ENCODE measurements at regions not wholly inside any gene's neighbourhood (a gene's known extent, or its start where the extent isn't known, plus 50 kb on each side); places are given as distances from the start of the nearest gene placed in this dataset.

DNA sequence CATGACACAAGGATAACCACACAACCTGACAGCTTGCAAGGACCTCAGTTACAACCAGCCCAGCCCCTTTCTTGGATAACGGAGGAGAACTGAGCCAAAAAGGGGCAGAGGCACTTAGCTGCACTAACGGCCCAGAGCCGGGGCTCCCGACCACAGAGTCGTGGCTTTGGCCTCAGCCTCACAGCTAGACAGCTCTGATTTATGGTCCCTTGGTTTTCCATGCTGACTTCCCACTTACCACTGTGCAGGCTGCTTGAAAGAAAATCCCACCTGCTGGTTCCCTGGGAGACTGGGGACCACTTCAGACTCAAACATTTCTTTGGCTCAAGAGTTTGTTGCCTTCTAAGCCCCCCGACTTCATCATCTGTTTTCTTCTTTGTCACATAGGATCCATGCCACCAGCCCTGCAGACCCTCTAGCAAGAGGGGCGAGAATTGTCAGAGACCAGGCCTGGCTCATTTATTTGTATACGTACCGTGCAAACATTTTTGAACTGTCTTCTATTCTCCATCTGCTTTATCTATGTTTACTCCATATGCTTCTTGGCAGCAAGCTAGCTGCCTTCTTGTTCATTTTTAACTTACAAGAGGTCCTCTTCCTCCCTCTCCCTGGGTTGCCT is 352.6 kb upstream of the MYT1L start:
- no peak for TF ChIP-seq ZFP3 (CRISPR knock-in tag; IDR thresholded peaks at IDR 0.05)
- TF ChIP-seq PATZ1 (CRISPR knock-in tag; IDR thresholded peaks at IDR 0.05; ENCODE audit: borderline replicate concordance) = no peak
- TF ChIP-seq ISL1 (CRISPR knock-in tag; IDR thresholded peaks at IDR 0.05) = no peak
- TF ChIP-seq ZNF565 (CRISPR knock-in tag; conservative IDR thresholded peaks at IDR 0.05; ENCODE audit: low read depth) = no peak
- no peak for TF ChIP-seq OSR1 (CRISPR knock-in tag; IDR thresholded peaks at IDR 0.05)
- no peak for TF ChIP-seq POU6F1 (CRISPR knock-in tag; IDR thresholded peaks at IDR 0.05; ENCODE audit: borderline replicate concordance, low read depth)
- no peak for TF ChIP-seq CSDC2 (CRISPR knock-in tag; IDR thresholded peaks at IDR 0.05)
- no peak for TF ChIP-seq ESRRG (CRISPR knock-in tag; IDR thresholded peaks at IDR 0.05)
- no peak for TF ChIP-seq BACH2 (CRISPR knock-in tag; IDR thresholded peaks at IDR 0.05; ENCODE audit: borderline replicate concordance)
- TF ChIP-seq TOX (CRISPR knock-in tag; IDR thresholded peaks at IDR 0.05; ENCODE audit: borderline replicate concordance) = no peak
- TF ChIP-seq RARB (CRISPR knock-in tag; IDR thresholded peaks at IDR 0.05) = no peak
- TF ChIP-seq, protein P1, sequence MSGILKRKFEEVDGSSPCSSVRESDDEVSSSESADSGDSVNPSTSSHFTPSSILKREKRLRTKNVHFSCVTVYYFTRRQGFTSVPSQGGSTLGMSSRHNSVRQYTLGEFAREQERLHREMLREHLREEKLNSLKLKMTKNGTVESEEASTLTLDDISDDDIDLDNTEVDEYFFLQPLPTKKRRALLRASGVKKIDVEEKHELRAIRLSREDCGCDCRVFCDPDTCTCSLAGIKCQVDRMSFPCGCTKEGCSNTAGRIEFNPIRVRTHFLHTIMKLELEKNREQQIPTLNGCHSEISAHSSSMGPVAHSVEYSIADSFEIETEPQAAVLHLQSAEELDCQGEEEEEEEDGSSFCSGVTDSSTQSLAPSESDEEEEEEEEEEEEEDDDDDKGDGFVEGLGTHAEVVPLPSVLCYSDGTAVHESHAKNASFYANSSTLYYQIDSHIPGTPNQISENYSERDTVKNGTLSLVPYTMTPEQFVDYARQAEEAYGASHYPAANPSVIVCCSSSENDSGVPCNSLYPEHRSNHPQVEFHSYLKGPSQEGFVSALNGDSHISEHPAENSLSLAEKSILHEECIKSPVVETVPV (CRISPR knock-in tag; IDR thresholded peaks at IDR 0.05) = no peak
- TF ChIP-seq GLIS3 (CRISPR knock-in tag; IDR thresholded peaks at IDR 0.05) = no peak
- TF ChIP-seq TCF4 (CRISPR knock-in tag; IDR thresholded peaks at IDR 0.05; ENCODE audit: borderline replicate concordance) = no peak
- TF ChIP-seq ZNF70 (CRISPR knock-in tag; IDR thresholded peaks at IDR 0.05) = no peak
- no peak for TF ChIP-seq ZNF8 (CRISPR knock-in tag; IDR thresholded peaks at IDR 0.05)
- no peak for TF ChIP-seq ZFP30 (CRISPR knock-in tag; IDR thresholded peaks at IDR 0.05)
- no peak for TF ChIP-seq ZC3H10 (CRISPR knock-in tag; IDR thresholded peaks at IDR 0.05)
- ATAC-seq = no peak

DNA sequence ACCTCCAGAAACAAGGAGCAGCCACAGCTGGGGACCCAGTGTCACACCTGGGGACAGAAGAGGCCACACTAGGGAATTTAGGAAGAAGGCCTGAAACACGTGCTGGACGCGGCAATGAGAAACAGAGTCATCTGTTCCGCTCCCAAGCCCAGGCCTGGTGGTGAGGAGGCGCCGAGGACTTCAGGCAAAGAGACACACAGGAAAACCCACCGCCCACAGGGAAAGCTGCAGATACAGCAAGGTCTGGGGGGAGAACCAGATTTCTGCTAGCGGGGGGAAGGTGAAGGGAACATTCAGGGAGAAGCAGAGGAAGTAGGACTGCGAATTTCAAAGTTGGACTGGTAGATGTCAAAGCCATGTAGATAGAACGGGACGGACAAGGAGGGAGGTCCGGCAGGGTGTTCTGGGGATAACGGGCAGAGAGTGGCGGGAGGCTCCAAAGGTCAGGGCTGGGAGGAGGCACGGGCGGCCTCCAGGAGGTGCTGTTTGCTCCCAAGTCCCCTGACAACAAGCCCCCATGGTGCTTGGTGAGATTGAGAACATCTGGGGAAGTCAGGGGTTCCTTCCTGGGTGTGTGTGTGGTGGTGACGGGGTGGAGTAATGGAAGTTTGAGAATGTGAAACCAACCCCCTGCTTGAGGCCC is 351.7 kb upstream of the MYT1L start:
- TF ChIP-seq ZNF8 (CRISPR knock-in tag; IDR thresholded peaks at IDR 0.05) (no peak), RARB (CRISPR knock-in tag; IDR thresholded peaks at IDR 0.05) (no peak), ZNF70 (CRISPR knock-in tag; IDR thresholded peaks at IDR 0.05) (no peak), POU6F1 (CRISPR knock-in tag; IDR thresholded peaks at IDR 0.05; ENCODE audit: borderline replicate concordance, low read depth) (no peak), SNAI2 (CRISPR knock-in tag; IDR thresholded peaks at IDR 0.05) (no peak), ZC3H10 (CRISPR knock-in tag; IDR thresholded peaks at IDR 0.05) (no peak), ZFP3 (CRISPR knock-in tag; IDR thresholded peaks at IDR 0.05) (no peak), PATZ1 (CRISPR knock-in tag; IDR thresholded peaks at IDR 0.05; ENCODE audit: borderline replicate concordance) (no peak), PPARA (CRISPR knock-in tag; IDR thresholded peaks at IDR 0.05; ENCODE audit: borderline replicate concordance) (no peak), OSR1 (CRISPR knock-in tag; IDR thresholded peaks at IDR 0.05) (no peak), ISL1 (CRISPR knock-in tag; IDR thresholded peaks at IDR 0.05) (no peak), ZNF565 (CRISPR knock-in tag; conservative IDR thresholded peaks at IDR 0.05; ENCODE audit: low read depth) (no peak), ARNTL (CRISPR knock-in tag; IDR thresholded peaks at IDR 0.05; ENCODE audit: borderline replicate concordance, low read depth) (no peak), TCF4 (CRISPR knock-in tag; IDR thresholded peaks at IDR 0.05; ENCODE audit: borderline replicate concordance) (no peak), TOX (CRISPR knock-in tag; IDR thresholded peaks at IDR 0.05; ENCODE audit: borderline replicate concordance) (no peak), CREB5 (CRISPR knock-in tag; IDR thresholded peaks at IDR 0.05; ENCODE audit: low read depth) (no peak)
- TF ChIP-seq, protein P2, sequence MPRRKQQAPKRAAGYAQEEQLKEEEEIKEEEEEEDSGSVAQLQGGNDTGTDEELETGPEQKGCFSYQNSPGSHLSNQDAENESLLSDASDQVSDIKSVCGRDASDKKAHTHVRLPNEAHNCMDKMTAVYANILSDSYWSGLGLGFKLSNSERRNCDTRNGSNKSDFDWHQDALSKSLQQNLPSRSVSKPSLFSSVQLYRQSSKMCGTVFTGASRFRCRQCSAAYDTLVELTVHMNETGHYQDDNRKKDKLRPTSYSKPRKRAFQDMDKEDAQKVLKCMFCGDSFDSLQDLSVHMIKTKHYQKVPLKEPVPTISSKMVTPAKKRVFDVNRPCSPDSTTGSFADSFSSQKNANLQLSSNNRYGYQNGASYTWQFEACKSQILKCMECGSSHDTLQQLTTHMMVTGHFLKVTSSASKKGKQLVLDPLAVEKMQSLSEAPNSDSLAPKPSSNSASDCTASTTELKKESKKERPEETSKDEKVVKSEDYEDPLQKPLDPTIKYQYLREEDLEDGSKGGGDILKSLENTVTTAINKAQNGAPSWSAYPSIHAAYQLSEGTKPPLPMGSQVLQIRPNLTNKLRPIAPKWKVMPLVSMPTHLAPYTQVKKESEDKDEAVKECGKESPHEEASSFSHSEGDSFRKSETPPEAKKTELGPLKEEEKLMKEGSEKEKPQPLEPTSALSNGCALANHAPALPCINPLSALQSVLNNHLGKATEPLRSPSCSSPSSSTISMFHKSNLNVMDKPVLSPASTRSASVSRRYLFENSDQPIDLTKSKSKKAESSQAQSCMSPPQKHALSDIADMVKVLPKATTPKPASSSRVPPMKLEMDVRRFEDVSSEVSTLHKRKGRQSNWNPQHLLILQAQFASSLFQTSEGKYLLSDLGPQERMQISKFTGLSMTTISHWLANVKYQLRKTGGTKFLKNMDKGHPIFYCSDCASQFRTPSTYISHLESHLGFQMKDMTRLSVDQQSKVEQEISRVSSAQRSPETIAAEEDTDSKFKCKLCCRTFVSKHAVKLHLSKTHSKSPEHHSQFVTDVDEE (CRISPR knock-in tag; IDR thresholded peaks at IDR 0.05) = no peak
- TF ChIP-seq, protein P1 (CRISPR knock-in tag; IDR thresholded peaks at IDR 0.05) = no peak
- ATAC-seq = no peak

Measured in SK-N-SH treated with all-trans-retinoic acid at 6 μM for 48 hours (cell line).